GM18499 (cell line): ENCODE measurements at regions not wholly inside any gene's neighbourhood (a gene's known extent, or its start where the extent isn't known, plus 50 kb on each side); places are given as distances from the start of the nearest gene placed in this dataset.

Source experiments
- ATAC-seq: cut with Tn5 transposase; IDR thresholded peaks from one replicate; pipeline ENCODE4 v1.9.1; 2021; ENCODE audit warnings: moderate number of reproducible peaks; ENCODE audit not compliant: insufficient read depth, unreplicated experiment

- no peak for ATAC-seq
These were observed 379.3 kb upstream of the CBLB start for GRCh38 chr3:106247902-106248684.

- ATAC-seq = no peak
These were observed 380.3 kb upstream of the CBLB start for GRCh38 chr3:106249159-106249558.

- no peak for ATAC-seq
These were observed 381.2 kb upstream of the CBLB start for GRCh38 chr3:106249981-106250380.

- no peak for ATAC-seq
These were observed 382.5 kb upstream of the CBLB start for GRCh38 chr3:106251160-106251892.

- ATAC-seq = peak; percentile 93
These were observed 387.0 kb upstream of the CBLB start for GRCh38 chr3:106255870-106256248.

DNA sequence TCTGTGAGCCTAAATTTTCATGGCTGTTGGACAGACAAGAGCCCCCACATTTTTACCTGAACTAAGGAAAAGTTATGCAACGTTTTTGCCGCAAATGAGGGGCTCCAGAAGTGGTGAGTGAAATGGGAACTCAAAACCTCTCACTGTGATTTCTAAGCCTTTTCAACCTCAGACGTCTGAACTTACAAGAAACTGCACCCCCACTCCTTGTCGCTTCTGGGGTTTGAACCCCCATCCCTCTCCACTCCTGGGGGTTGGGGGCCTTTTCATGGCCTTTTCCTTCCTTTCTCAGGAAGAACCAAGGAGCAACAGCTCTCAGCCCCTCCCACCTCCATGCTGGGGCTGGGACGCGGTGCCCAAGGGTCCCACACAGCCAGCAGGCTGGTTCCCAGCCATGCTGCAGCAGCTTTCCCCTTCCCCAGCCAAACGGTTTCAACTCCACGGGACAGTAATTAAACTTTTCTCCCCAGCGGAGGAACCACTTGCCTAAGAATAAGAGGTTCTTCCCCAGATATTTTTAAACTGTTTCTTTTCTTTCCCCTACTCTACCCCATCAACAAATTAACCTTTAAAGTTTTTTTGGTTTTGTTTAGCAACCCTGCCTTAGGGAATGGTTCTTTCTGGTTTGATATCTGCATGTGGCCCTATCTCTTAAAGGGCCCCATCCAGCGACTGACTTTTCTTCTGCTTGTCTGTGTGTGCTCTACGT lies 387.6 kb upstream of the CBLB start:
- no peak for ATAC-seq

DNA sequence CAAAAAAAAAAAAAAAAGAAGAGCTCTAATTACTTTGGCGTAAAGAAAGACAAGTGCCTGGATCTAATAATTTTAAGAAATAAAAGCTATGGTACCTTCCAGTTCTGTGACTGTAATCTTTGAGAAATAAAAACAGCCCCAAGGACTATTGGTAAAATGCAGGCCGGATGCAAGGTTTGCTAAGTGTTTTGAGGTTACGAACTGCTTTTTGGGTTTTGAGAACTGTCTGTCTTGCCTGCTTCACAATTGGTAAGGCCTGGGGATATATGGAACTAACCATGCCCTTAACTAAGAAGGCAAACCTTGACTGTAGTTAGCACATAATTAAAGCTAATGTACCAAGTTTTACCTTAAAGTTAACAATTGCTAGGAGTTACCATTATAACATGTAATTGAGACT lies 388.4 kb upstream of the CBLB start:
- no peak for ATAC-seq

DNA sequence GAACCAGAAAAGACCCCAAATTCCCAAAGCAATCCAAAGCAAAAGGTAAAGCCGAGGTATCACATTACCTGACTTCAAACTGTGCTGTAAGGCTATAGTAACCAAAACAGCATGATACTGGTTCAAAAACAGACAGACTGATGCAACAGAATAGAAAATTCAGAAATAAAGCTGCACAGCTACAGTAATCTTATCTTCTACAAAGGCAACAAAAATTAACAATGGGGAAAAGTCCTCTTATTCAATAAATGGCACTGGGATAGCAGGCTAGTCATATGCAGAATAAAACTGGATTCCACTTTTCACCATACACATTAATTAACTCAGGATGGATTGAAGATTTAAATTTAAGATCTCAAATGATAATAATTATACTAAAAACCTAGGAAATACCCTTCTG lies 392.6 kb upstream of the CBLB start:
- ATAC-seq = no peak

DNA sequence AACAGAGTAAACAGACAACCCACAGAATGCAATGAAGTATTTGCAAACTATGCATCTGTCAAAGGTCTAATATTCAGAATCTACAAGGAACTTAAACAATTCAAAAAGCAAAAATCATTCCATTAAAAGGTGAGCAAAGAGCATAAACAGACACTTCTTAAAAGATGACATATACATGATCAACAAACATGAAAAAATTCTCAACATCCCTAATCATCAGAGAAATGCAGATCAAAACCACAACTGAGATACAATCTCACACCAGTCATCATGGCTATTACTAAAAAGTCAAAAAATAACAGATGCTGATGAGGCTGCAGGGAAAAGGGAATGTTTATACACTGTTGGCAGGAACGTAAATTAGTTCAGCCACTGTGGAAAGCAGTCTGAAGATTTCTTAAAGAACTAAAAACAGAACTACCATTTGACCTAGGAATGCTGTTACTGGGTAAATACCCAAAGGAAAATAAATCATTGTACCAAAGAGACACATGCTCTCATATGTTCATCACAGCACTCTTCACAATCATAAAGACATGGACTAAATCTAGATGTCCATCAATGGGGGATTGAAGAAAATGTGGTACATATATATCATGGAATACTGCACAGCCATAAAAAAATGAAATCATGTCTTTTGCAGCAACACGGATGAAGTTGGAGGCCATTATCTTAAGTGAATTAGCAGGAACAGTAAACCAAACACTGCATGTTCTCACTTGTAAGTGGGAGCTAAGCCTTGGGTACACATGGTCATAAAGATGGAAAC lies 393.3 kb upstream of the CBLB start:
- no peak for ATAC-seq

GRCh38 chr3:106263011-106263410 lies 394.2 kb upstream of the CBLB start:
- no peak for ATAC-seq

GRCh38 chr3:106263546-106263945 lies 394.7 kb upstream of the CBLB start:
- no peak for ATAC-seq

GRCh38 chr3:106265704-106266103 lies 396.9 kb upstream of the CBLB start:
- ATAC-seq = no peak

DNA sequence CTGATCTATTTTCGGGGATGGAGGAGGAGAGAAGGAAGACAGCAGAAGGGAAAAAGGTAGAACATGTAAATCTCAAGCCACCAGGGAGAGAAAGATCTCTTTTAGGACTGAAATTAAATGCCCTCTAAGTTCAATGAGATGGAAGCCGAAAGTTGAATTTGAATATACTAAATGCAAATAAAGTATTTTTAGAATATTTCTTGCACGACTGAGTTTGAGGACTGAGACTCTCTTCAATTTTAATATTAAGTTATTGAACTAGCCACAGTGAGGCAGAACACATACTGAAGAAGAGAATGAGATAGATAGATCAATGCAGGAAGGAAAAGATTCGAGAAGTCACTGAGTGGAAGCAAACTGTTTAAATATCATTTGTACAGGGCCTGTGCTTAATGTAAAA lies 399.9 kb upstream of the CBLB start:
- ATAC-seq = no peak

- ATAC-seq = no peak
These were observed 403.5 kb upstream of the CBLB start for GRCh38 chr3:106272302-106272701.

DNA sequence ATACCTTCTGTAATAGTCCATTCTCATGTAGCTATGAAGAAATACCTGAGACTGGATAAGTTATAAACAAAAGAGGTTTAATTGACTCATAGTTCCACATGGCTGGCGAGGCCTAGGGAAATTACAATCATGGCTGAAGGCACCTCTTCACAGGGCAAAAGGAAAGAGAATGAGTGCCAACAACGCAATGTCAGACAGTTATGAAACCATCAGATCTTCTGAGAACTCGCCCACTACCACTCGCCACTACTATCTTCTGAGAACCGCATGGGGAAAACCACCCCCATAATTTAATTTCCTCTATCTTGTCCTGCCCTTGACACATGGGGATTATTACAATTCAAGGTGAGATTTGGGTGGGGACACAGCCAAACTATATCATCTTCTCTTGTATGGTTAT lies 406.8 kb upstream of the CBLB start:
- ATAC-seq = no peak

DNA sequence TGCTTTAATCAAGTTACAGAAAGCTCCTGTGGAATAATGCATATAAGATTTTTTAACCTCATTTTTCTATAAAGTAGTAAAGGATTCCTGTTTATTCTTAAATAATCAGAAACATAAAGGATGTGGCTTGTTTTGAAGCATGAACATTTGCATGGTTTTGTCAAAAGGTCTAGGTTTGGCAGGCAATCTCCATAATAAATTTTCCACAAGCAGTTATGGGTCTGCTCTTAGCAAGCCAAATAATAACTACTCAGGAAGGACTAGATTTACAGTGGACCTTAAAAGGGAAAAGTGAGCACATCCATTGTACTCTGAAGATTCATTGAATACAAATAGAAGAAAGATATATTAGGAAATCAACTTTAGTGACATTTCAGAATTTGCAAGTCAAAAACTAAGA lies 407.3 kb upstream of the CBLB start:
- no peak for ATAC-seq

GRCh38 chr3:106276755-106277612 lies 408.2 kb upstream of the CBLB start:
- no peak for ATAC-seq

GRCh38 chr3:106277731-106278130 lies 408.9 kb upstream of the CBLB start:
- no peak for ATAC-seq

DNA sequence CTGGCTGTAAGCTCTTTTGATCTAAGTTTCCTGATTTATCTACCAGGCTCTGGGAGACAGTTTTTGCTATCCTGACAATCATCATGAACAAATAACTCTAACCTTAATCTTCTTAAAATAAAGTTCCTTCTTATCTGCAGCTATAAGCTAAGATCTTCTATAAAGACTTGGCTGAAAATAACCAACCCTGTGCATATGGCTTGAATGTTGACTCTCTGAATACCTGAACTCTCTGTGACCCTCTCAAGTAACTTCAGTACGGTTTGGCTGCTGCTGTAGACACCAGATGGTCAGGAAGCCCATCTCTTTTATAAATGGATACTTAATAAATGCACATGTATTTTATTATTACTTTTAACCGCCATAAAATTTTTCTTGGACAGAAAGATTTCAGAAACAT lies 412.4 kb upstream of the CBLB start:
- ATAC-seq = no peak

DNA sequence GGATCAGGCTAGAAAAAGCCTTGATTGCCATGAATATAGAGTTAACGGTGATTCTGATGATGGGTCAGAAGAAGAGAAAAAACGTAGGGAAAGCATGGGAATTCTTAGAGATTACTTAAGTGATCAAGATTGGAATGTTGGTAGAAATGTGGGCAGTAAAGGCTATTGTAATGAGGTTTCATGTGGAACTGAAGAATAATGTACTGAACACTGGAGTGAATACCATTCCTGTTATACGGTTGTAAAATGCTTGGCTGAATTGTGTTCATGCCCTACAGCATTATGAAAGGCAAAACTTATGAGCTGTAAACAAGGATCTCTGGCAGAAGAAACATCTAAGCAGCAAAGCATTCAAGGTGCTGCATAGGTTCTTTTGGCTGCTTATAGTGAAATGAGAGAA lies 414.1 kb upstream of the CBLB start:
- ATAC-seq = no peak
